Suppressor macrophage (primary cell): ENCODE measurements at regions not wholly inside any gene's neighbourhood (a gene's known extent, or its start where the extent isn't known, plus 50 kb on each side); places are given as distances from the start of the nearest gene placed in this dataset.
"Not testable (repeated sequence)": the region's sequence is repeated elsewhere in the genome, so short reads cannot be mapped to it uniquely, and the experiment has no call there.

ENCODE experiments used
- DNase-seq, 4 experiments: peaks; one replicate each; pipeline ENCODE4 v3.0.0-alpha.2; 2020 to 2022

DNA sequence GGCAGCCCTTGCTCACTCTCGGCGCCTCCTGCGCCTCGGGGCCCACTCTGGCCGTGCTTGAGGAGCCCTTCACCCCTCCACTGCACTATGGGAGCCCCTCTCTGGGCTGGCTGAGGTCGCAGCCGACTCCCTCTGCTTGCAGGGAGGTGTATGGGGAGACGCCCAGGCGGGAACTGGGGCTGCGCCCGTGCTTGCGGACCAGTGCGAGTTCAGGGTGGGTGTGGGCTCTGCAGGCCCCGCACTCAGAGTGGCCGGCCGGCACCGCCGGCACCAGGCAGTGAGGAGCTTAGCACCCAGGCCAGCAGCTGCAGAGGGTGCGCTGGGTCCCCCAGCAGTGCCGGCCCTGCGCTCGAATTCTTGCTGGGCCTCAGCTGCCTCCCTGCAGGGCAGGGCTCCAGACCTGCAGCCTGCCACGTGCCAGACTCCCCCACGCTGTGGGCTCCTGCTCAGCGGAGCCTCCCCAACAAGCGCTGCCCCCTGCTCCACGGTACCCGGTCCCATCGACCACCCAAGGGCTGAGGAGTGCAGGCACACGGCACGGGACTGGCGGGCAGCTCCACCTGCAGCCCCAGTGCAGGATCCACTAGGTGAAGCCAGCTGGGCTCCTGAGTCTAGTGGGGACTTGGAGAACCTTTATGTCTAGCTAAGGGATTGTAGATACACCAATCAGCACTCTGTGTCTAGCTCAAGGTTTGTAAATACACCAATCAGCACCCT is 54.0 kb upstream of the WWC2 start:
- not testable (repeated sequence) for DNase-seq

- no peak for DNase-seq
Measured at GRCh38 chr4:183038436-183038835, 60.6 kb upstream of the WWC2 start.

GRCh38 chr4:183035726-183036415 is 63.2 kb upstream of the WWC2 start:
- DNase-seq: no peak

DNA sequence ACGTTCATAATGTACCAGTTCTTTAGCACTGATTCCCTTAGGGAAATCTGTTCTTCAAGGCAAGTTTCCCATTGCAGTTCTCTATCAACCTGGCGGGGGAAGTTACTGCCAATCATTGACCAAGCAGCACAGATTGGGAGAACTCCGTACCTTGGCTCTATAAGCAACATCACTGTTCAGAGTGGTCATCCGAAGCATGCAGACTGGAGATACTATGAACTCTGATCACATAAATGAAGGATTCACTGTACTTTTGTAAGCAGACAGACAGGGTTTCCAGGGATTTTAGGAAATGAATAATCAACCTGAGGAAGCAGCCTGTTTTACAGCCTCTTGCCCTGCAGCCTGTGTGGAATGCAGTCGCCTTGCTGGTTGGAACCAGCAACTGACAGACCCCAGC is 63.8 kb upstream of the WWC2 start:
- no peak for DNase-seq

GRCh38 chr4:183030823-183031222 is 68.2 kb upstream of the WWC2 start:
- no peak for DNase-seq

- DNase-seq: no peak
Measured at GRCh38 chr4:183030309-183030708, 68.7 kb upstream of the WWC2 start.

- DNase-seq: no peak
Measured at GRCh38 chr4:183029365-183029764, 69.7 kb upstream of the WWC2 start.

DNA sequence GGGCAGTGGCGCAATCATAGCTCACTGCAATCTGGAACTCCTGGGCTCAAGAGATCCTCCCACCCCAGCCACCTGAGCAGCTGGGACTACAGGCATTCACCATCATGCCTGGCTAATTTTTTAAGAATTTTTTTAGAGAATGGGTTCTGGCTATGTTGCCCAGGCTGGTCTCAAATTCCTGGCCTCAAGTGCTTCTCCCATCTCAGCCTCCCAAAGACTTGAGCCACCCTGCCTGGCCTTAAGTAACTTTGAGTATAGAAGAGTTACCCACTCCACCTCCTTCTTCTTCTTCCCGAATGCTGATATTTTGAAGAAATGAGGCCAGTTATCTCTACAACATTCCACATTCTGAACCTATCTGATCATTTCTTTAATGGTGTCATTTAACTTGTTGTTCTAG is 72.4 kb upstream of the WWC2 start:
- DNase-seq: no peak

DNA sequence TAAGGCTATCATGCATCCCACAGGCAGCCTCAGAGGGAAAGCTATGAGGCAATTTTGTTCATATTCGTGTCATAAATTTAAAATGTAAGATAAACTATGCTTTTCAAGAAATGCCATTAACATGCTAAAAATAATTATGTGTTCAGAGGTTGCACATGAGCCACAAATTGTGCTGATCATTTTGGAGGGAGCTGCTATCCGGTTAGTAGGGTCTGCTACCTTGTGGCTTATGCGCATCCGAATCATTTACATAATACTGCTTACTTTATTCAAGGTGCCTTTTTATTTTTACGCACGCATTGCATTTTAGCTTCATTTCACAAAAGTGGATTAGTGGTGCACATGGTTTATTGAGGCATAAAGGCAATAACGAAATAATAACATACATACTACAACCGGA is 76.4 kb upstream of the WWC2 start:
- no peak for DNase-seq

DNA sequence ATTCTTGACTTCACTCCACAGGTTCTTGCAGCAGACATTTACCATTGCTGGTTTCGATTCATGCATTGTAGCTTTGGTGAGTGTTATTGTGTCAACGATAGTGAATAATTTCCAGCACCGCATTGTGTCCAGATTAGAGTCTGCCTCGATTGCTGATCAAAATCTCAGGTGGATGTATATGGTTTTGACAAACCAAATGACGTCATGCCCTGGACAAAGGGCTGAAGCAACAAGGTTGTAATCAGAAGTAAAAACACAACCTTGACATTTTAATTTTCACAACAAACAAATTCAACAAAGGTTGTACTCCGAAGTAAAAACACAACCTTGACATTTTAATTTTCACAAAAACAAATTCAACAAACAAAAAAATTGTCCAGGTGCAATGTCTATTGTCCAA is 81.1 kb upstream of the WWC2 start:
- no peak for DNase-seq

GRCh38 chr4:183014361-183015084 is 84.5 kb upstream of the WWC2 start:
- no peak for DNase-seq

GRCh38 chr4:183013730-183014002 is 85.4 kb upstream of the WWC2 start:
- no peak for DNase-seq

DNA sequence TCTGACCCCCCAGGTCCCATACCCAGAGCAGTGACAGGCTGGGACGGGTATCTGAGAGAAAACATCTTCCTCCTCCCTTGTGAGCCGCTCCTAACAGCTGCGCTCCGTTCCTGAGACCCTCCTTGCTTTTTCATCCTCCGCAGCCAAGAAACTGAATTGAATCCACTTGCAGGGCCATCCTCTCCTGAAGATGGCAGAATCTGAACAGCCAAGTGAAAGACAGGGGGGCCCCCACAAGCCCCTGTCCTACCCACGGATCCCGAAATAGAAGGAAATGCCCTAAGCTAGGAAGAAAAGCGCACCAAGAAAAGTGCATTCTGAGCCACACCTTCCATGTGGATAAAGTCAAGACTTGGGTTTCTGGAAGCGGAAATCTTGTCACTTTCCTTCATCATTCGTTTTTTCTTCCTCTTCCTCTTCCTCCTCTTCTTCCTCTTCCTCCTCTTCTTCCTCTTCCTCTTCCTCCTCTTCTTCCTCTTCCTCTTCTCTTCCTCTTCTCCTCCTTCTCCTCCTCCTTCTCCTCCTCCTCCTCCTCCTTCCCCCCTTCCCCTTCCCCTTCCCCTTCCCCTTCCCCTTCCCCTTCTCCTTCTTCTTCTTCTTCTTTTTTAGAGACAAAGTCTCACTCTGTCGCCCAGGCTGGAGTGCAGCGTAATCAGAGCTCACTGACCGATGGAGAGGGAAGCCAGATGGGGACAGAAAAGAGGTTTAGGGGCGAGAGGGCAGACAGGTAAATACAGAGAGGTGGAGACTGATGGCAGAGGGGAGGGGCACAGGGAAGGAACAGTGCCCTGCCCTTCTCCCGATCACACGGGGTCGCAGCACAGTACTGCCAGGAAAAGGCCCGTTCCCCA is 86.0 kb upstream of the WWC2 start:
- DNase-seq: no peak

- DNase-seq: no peak
Measured at GRCh38 chr4:183011213-183011907, 87.7 kb upstream of the WWC2 start.

GRCh38 chr4:183008492-183008891 is 90.6 kb upstream of the WWC2 start:
- DNase-seq: no peak

DNA sequence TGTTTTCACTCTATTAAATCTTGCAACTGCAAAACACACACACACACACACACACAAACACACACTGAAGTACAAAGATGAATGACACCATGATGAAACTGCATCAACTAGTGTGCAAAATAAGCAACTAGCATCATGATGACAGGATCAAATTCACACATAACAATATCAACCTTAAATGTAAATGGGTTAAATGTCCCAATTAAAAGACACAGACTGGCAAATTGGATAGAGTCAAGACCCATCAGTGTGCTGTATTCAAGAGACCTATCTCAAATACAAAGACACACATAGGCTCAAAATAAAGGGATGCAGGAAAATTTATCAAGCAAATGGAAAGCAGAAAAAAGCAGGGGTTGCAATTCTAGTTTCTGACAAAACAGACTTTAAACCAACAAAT is 87.2 kb upstream of the DCTD start:
- DNase-seq: not testable (repeated sequence)

- DNase-seq: no peak
Measured at GRCh38 chr4:182994171-182994570, 77.0 kb upstream of the DCTD start.

DNA sequence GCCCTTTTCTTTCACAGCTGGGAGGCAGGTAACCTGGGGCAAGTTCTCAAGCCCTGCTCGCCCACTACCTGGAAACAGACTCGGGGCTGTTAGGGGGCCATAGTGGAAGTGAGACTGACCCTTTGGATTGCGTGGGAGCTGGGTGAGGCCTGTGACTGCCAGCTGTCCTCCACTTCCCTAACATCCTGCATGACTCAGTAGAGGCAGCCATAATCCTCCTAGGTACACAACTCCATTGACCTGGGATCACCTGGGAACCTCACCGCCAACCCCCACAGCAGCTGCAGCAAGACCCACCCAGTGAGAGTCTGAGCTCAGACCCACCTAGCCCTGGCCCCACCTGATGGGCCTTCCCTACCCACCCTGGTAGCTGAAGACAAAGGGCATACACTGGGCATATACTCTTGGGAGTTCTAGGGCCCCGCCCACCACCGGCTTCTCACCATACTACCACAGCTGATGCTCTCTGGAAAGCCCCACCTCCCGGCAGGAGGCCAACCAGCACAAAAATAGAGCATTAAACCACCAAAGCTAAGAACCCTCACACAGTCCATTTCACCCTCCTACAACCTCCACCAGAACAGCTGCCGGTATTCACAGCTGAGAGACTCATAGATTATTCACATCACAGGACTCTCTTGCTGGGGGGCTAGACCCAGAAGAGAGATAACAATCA is 61.1 kb upstream of the DCTD start:
- no peak for DNase-seq

DNA sequence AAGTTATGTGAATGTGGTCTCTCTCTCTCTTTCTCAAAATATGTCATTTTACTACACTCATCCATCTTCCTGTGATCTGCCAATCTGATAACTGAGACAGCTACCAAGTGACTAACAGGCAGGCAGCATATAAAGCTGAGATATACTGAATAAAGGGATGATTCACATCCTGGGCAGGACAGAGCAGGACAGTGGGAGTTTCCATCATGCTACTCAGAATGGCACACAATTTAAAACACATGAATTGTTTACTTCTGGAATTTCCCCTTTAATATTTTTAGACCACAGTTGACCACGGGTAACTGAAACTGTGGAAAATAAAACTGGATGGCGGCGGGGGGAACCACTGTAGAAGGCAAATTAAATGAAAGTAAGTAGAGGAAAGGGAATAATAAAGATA is 58.6 kb upstream of the DCTD start:
- peak; percentile 66 to 86 (median 72) for DNase-seq

GRCh38 chr4:182973941-182974340 is 56.8 kb upstream of the DCTD start:
- no peak for DNase-seq

- no peak for DNase-seq
Measured at GRCh38 chr4:182973511-182973911, 56.3 kb upstream of the DCTD start.

- DNase-seq: no peak
Measured at GRCh38 chr4:182971702-182972101, 54.5 kb upstream of the DCTD start.
